GM18907 (cell line): ENCODE measurements at regions not wholly inside any gene's neighbourhood (a gene's known extent, or its start where the extent isn't known, plus 50 kb on each side); places are given as distances from the start of the nearest gene placed in this dataset.
"Not testable (repeated sequence)": the region's sequence is repeated elsewhere in the genome, so short reads cannot be mapped to it uniquely, and the experiment has no call there.

Experiments
- ATAC-seq: cut with Tn5 transposase; IDR thresholded peaks from one replicate; pipeline ENCODE4 v1.9.1; 2021; ENCODE audit warnings: mild to moderate bottlenecking, moderate library complexity; ENCODE audit not compliant: unreplicated experiment

DNA sequence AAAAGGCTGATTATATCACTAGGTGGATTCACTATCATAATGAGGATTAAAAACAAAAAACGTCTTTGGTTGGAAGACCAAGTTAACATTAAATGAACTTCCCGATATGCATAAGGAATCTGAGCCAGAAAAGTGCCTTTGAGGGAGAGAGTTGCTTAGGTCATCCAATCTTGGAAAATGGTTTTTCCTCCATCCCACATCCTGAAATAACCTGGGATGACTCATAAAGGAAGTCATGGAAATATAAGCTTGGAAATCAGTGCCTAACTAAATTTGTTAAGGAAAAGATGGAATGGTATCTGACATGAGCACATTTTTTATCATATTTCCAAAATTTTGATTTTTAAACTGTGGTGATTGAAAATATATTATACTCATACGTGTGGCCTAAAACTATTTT lies 66.0 kb downstream of the KBTBD8 start:
- no peak for ATAC-seq

DNA sequence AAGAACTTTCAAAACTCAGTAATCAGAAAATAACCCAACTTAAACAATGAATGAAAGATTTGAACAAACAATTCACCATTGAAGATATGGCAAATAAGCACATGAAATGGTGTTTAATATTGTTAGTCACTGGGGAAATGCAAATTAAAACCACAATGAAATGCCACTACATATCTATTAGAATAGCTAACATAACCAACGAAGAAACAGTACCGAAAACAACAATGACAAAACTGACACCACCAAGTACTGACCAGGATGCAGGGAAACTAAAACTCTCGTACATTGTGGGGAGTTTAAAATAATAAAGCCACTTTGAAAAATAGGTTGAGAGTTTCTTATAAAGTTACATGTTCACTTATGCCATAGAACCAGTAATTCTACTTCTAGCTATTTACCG lies 69.1 kb downstream of the KBTBD8 start:
- ATAC-seq: peak; percentile 70

DNA sequence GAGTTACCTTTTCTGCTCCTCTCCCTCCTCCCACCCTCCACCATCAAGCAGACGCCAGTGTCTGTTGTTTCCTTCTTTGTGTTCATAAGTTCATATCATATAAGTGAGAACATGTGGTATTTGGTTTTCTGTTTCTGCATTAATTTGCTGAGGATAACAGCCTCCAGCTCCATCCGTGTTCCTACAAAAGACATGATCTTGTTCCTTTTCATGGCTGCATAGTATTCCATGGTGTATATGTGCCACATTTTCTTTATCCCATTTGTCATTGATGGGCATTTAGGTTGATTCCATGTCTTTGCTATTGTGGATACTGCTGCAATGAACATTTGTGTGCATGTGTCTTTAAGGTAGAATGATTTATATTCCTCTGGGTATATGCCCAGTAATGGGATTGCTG lies 74.5 kb downstream of the KBTBD8 start:
- not testable (repeated sequence) for ATAC-seq

DNA sequence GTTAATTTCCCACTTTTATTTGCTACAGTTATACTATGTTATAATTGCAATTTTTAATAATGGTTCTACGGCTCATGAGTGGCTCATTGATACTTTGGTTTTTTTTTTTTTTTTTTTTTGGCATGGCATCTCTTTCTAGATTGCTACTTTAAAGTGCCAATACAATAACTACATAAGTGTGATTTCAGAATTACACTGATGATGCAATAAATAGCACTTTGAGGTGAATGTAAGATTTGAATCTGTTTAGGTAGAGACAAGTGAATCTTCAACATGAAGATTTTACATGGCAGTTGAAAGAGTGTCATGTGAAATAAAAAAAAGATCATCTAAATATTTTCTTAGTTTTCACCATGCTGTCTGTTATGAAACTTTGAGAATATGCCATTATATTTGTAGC lies 75.7 kb downstream of the KBTBD8 start:
- ATAC-seq: no peak

DNA sequence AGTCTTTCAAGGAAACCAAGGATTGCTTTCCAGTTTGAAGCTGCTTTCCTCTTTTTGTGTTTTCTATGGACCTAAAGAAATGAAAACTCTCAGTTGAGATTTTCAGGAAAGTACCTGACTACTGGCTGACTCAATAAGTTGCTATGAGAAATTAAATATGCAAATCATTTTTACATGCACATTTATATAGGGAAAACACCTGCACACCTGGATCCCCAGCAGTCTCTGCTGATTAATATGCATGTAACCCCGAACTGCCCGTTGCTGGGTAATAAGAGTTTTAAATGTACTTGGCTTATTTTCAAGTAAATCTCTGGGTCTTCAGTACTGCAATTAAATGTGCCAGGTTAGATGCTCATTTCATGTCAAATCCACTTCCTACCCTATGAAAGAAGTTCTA lies 77.2 kb downstream of the KBTBD8 start:
- peak; percentile 65 for ATAC-seq

DNA sequence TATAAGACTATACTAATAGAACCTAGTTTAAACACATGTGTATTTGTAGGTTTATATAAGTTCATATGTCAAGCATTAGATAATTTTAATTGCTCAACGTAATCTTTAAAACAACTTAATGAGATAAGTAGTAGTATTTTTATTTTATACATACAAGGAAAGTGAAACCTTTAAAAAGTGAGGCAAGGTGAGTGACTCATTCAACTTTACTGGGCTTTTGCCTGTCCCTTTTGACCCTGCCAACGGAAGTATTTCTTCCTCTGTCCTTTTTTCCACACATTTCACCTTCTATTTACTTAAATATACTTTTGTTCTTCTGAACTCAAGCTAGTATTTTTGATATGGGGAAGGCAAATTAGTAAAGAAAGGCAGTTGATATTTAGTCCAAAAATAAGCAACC lies 78.5 kb downstream of the KBTBD8 start:
- no peak for ATAC-seq

DNA sequence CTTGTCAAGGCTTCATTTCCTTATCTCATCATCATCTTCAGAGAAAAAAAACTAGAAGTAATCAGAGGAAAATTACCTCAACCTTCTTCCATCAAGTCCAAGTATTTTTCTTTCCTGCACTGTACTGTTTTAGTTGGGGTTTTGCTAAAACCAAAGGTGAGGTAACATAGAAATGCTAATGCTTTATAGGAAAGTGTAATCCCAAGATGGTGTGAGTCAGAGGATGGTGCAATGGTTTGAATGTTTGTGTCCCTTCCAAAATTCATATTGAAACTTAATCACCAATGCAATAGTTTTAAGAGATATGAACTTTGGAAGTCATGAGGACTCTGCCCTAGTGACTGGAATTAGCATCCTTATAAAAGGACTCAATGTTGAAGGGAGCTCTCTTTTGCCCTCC lies 79.5 kb downstream of the KBTBD8 start:
- ATAC-seq: no peak

DNA sequence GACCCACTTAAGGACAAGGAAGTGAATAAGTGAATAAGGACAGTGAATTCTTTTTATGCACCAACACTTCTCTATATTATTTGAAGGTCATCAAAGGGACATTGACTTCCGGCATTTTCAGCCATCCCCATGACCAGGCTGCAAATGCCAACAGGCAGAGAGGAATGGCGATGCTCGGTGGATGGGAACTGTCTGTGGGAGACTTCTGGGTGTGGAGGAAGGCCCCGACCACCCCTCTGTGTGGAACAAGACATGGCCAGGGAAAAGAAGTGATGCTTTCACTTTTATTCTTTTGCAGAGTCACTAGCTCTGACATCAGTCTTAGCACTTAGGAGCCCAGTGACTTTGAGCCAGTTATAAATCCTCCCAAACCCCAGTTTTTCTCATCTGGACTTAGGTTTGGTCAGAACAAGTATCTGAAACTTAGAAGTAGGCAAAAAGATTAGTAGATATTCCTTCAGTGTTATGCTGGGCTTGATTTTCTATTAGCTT lies 84.5 kb downstream of the KBTBD8 start:
- ATAC-seq: no peak

DNA sequence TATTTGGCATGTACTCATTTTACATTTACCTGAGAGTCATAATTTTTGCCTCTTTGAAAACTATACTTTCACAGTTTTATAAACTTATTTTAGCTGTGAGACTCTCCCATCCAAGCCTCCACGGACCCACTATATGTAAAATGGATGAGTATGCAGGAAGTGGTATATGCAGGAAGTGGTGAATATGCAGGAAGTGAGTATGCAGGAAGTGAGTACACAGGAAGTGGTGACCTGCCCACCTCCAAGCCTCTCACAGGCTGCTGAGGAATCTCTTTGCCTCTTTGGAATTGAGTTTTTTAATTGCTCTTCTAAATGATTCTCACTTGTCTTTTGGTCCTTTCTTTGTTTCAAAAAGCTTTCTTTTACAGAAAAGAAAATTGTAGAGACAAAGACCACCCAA lies 85.2 kb downstream of the KBTBD8 start:
- peak; percentile 86 for ATAC-seq

DNA sequence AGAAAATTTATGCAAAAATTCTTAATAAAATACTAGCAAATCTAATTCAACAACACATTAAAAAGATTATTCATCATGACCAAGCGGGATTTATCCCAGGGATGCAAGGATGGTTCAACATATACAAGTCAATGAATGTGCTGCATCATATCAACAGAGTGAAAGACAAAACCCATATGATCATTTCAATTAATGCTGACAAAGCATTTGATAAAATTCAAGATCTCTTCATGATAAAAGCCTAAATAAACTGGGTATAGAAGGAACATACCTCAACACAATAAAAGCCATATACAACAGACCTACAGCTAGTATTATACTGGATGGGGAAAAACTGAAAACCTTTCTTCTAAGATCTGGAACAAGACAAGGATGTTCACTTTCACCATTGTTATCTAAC lies 89.7 kb downstream of the KBTBD8 start:
- no peak for ATAC-seq

DNA sequence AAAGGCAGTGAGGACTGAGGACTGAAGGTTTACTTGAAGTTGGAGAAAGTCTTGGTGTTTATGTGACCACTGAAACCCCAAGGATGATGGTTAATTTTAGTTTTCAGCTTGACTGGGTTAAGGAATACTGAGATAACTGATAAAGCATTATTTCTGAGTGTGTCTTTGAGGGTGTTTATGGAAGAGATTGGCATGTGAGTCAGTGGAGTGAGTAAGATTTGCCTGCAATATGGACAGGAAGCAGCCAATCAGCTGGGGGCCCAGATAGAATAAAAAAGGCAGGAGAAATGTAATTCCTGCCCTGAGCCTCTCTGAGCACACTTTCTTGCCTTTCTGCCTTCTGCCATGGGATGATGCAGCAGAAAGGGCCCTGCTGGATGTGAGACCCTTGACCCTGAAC lies 92.4 kb downstream of the KBTBD8 start:
- no peak for ATAC-seq

DNA sequence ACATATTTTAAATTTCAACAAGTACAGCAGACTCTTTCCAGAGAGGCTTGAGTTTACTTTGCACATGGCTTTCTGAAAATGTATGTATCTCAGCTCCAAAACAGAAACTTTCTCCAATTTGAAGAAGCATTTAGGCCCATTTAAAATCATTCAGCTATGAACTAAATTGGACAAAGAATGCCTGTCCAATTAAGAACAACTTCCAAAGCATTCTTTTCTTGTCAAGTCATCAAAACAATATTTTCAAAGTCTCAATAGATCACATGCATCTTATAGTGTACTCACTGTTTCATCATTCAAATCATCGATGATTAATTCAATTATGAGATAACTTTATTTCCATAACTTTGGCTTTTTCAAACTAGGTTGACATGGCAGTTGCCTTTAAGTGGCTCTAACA lies 95.2 kb downstream of the KBTBD8 start:
- ATAC-seq: no peak

DNA sequence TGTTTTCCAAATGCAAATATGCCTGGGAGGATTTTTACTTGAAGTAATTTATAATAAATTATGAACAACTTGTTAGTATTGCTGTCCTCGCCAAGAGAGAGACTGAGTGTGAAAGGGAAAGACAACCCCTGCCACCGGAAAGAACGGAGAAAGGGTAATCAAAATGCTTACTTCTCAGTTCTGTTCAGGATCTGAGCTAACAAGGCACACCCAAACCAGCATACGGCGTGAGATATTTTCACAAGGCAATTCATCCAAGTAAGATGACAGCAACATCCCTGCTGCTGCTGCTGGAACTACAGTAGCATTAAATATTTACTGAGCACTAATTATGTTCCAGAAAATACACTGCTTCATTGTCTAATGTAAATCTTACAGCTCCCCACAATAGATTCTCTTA lies 96.1 kb downstream of the KBTBD8 start:
- ATAC-seq: no peak

DNA sequence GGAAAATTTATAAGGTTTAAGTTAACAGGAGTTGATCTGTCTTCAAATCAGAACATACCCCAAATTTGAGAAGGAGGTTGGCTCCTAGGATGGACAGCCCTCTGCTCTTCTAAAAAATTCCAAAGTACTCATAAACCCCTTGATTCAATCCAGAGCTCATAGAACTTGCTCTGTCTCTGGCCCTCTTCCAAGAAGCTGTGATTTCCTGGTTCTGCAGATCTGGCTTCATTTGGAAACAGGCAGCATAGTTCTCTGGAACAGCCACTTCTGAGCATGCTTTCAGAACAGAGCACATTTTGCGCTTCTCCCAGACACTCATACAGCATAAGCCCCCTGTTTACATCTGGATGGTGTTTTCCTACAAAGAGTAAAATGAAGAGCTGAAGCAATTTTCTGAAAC lies 96.7 kb downstream of the KBTBD8 start:
- ATAC-seq: no peak

DNA sequence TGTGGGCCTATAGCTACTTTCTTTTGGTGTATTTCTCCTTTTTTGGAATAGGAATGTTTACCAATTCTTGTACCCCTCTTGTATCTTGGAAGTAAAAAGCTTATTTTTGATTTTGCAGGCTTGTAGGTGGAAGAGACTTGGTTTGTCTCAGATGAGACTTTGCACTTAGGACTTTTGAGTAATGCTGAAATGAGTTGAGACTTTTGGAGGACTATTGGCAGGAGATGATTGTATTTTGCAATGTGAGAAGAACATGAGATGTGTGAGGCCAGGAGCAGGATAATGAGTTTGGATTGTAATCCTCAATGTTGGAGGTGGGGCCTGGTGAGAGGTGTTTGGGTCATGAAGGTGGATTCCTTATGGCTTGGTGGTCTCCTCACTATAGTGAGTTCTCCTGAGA lies 106.3 kb downstream of the KBTBD8 start:
- no peak for ATAC-seq

DNA sequence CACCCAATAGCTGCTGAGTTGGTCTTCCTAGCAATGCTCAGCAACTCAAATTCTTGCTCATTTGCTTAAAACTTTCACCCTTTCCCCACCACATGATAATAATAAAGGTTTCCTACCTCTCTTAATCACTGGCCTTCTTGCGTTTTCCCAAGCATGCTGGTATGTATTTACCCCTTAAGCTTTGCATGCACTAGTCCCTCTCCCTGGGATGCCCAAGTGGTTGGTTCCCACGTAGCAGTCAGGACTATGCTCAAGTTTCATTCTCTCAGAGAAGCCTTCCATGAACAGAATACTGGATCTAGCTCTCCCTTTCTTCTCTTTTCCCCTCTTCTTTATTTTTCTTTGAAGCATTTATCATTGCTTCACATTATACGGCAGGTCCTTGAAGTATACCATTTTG lies 108.8 kb downstream of the KBTBD8 start:
- ATAC-seq: no peak

DNA sequence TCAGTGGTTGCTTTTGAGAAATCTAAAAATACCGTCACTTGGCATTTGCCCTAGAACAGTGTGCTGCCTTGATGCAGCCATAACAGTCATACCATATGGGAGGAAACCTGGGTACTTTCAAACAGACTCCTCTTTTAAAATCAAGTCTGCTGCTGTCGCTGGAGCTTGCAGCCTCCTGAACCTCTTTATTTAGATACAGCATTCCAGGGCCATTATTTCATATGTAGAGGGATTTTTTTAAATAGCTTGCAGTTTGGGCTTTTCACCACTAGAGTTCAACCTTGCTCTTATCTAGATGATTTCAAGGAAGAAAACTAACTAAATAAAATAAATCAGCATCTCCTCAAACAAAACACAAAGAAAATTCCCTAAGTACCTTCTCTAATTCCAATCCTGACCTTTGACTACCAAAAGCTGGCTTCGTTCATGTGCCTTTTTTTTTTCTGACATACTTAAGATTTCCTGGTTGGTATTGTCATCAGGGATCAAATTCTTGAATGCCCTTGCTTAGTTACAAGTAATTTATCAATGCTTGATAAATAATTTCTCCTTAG lies 111.6 kb downstream of the KBTBD8 start:
- ATAC-seq: no peak

DNA sequence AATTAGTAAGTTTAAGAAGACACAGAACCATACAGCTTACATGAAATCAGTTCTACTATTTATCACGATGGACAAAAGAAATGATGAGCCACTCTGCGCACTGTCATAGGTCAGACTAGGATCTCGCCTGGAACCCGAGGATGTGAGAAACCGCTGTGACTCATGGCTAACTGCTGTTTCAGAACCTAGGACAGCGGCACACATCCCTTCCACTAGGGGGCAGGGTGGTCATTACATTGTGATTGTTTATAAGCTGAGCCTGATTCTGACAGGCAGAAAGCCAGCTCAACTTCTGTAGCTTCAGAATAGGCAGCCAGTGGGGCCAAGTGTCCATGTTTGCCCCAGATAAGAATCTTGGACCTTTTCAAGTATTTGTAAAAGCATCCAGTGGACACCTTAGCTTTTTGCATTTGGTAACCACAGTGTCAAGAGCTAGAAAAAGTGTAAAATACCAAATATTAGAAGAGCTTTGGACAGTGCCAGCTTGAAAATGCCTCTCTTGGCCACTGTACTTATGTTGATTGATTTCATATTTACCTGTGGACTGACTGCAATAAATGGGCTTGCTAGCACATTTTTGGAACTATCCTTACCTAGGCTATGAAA lies 115.8 kb downstream of the KBTBD8 start:
- peak; percentile 96 for ATAC-seq

DNA sequence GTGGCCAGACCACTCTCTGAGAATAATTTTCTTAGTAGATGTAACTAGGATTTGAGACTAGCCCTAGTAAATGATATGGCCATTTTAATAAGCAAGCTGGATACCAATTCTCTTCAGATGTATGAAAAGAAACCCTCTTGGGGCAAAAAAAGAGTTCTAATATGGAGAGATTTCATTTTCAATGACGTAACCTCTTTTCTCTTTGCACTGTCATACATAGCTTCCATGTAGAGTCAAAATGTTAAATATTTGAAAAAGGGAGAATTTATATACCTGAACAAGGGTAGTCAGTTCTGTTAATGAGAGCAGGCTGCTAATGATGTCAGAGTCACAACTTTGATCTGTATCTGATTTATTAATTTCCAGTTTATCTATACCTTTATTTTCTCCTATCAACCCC lies 120.0 kb downstream of the KBTBD8 start:
- ATAC-seq: no peak

DNA sequence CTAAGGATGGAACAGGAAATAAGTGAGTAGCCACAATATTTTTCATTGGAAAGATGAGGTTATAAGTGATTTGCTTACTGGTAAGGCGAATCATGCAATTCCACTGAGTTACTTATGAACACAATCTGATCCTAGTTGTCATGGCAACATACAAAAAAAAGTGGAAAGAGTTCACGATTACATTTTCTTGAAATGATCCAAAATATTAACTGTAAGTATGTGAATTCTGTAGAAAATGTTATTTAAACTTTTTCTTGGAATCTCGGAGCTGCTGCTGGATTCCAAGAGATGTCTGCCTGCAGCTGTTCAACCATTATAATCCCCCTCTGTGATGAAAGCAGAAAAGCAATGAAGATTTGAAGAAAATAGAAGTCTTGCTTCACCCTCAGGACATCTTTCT lies 120.5 kb downstream of the KBTBD8 start:
- ATAC-seq: no peak

DNA sequence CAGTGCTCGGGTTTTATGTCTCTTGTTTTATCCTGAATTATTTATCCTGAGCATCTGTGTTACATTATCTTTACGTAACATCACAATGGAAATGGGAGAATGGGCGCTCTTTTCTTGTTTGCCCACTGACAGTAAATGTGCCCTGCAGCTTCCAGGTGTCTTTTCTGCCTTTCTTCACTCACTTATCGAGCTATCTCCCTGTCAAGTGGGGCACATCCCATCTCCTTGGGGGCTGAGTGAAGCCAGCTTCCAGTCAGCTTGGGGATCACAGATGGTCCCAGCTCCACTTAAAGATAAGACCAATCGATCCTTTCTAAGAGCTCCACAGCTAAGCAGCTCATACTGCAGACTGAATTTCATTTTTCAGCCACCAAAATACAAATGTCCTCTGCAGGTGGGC lies 125.8 kb downstream of the KBTBD8 start:
- no peak for ATAC-seq

DNA sequence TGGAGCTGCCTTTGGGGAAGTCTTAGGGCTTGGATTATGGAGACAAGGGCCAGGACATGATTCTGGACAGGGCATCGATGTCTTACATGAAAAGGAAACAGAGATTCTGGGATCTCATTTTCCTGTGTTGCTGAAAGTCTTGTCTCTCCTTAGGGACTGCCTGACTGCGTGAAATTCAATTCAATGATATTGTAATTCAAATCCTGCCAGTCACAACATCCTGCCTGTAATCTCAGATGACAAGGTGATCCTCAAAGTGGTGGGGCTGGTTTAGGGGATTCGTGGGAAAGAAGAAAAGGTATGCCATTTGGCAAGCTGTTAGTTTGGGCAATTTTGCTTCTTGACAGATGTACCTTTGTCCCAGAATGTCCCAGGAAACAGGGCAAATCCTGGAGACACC lies 129.1 kb downstream of the KBTBD8 start:
- no peak for ATAC-seq

DNA sequence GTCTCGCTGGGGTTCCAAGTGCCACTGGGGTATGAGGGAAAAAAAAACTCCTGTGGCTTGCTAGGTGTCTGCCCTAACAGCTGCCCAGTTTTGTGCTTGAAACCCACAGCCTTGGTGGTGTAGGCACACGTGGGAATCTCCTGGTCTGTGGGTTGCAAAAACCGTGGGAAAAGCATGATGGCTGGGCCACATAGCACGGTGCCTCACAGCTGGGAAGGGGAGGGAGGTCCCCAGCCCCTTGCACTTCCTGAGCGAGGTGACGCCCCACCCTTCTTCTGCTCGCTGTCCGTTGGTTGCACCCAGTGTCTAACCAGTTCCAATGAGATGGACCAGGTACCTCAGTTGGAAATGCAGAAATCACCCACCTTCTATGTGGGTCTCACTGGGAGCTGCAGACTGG lies 144.3 kb downstream of the KBTBD8 start:
- no peak for ATAC-seq
